GM10266 (cell line): ENCODE measurements at regions not wholly inside any gene's neighbourhood (a gene's known extent, or its start where the extent isn't known, plus 50 kb on each side); places are given as distances from the start of the nearest gene placed in this dataset.

Source experiments
- DNase-seq: peaks from one replicate; pipeline ENCODE4 v3.0.0; 2012; ENCODE audit errors: extremely low spot score
- TF ChIP-seq, protein P1 (sequence below): IDR thresholded peaks from 2 replicates; pipeline ENCODE4 v1.5.1; 2012; ENCODE audit warnings: mild to moderate bottlenecking, low read depth; ENCODE audit not compliant: control insufficient read depth, insufficient read depth; ENCODE audit errors: missing control alignments

DNA sequence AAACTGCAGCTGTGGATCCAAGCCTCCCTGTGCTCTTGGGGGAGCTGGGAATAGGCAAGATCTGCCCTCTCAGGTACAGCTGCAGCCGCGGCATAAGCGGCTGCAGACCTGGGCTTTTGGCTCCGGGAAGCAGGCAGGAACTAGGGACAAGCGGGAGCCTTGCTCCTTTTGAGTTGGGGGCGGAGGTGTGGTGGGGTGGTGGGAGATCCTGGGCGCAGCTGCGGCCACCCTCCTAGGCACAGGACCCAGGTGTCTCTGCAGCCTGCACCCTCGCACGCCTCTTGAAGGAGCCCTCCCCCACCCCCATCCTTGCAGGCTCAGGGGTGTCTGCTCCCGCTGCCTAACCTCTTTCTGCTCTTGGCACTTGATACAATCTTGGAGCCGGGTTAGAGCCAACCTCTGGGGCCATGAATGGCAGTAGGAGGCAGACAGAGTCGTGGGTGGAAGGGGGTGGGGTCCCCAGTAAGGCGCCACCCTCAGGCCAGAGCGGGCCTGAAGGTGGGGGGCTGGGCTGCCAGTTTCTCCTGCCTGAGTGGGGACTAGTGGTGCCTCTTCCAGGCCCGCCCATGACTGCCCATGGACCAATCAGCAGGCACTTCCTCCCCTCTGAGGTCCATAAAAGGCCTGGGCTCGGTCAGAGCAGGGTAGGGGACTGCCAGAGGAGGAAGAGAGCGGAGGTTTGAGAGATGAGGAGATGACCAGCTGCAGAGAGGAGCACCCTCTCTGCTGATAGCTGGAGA, 267.6 kb upstream of the TNC start:
- TF ChIP-seq, protein P1, sequence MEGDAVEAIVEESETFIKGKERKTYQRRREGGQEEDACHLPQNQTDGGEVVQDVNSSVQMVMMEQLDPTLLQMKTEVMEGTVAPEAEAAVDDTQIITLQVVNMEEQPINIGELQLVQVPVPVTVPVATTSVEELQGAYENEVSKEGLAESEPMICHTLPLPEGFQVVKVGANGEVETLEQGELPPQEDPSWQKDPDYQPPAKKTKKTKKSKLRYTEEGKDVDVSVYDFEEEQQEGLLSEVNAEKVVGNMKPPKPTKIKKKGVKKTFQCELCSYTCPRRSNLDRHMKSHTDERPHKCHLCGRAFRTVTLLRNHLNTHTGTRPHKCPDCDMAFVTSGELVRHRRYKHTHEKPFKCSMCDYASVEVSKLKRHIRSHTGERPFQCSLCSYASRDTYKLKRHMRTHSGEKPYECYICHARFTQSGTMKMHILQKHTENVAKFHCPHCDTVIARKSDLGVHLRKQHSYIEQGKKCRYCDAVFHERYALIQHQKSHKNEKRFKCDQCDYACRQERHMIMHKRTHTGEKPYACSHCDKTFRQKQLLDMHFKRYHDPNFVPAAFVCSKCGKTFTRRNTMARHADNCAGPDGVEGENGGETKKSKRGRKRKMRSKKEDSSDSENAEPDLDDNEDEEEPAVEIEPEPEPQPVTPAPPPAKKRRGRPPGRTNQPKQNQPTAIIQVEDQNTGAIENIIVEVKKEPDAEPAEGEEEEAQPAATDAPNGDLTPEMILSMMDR = no peak

DNA sequence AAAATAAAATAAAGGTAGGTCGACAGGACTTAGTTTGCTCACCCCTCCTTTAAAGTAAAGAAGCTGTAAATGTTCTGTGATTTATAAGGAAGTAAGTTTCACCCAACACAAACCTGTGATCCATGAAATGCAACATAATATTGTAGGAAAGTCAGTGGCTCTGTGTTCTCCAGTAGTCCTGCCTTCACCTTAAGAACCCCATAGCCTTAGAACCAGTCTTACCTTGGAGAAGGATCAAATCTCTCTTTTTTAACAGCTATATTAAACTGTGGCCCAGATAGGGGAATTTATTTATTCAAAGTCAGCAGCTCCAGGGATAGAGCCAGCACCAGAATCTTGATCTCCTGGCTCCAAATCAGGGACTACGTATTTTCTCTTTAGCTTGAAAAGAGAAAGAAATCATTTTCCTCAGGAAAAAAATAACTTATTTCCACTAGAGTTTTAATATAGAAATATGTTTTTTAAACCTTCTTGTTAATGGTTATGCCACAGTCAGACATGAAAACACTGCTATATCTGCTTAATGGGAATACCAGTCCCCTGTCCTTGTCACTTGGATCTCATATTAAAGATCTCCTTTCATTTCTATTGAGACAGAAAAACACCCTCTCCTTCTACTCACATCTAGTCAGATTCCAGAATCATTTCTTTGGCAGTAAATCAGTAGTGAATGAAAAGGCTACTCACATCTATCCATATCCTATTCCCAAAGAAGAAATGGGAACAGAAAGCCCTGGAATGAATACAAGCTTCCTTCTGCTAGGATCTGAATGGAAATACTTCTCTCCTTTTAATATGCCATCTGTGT, 269.2 kb upstream of the TNC start:
- TF ChIP-seq, protein P1 = no peak
- no peak for DNase-seq

More for the DNA sequence above, 267.6 kb upstream of the TNC start:
- no peak for DNase-seq

DNA sequence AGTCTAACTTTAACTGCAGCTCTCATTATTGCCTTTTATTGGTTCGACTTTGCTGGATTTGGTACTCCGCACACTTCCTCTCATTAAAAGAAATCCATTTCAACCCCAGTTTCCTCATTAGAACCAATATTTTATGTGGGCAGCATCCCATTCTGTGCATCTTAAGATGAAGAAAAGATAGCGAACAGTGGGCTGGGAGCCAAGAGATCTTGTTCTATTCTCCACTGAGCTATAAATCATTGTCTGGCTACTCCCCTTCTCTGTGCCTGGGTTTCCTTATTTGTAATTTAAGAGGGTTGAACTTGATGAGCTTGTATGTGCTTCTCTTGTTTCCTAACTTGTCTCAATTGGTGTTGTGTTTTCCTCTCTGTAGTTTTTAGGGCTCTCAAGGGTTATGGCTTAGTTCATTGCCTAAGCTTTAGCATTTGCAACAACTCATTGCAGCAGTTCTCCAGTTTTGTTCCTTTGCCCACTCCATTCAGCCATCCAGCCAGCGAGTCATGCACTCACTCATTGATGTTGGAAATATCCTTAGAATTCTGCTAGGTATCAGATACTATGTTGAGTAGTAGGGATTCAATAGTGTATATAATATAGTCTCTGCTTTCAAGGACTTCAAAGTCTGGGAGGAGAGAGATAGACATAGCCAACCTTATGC, 273.3 kb upstream of the TNC start:
- TF ChIP-seq, protein P1 = no peak
- DNase-seq = no peak

DNA sequence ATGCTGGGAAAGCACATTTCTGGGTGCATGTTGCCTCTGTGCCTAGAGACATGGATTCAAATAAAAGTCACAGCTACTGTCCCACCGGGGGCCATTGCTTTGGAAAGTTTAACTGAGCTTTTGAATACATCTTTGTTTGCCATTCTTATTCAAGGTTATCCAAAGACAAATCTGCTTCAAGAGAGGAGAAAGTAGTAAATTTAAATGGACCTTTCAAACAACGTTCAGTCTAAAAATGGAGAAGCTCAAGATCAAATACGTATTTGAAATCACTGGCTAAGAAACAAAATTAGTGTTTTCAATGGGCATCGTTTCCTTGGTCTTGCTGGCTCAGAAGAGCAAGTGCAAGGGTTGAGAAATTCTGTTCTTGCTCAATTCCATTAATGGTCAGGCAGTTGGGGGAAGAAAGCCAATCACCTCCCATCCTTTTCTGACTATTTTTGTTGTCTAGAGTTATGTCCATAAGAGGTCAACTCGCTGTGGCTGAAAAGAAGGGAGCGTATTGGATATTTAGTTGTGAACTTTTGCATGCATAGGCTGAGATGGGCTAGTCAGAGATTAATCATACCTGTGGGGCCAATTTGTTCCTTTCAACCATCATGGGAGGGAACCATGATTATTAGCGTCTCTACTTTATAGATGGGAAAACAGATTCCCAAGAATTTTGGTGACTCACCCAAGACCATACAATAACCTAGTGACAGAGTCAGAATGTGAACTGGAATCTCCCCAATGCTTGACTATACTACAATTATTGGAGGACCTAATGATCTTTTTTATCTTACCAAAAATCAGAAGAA, 276.2 kb upstream of the TNC start:
- DNase-seq = no peak
- TF ChIP-seq, protein P1 = no peak

DNA sequence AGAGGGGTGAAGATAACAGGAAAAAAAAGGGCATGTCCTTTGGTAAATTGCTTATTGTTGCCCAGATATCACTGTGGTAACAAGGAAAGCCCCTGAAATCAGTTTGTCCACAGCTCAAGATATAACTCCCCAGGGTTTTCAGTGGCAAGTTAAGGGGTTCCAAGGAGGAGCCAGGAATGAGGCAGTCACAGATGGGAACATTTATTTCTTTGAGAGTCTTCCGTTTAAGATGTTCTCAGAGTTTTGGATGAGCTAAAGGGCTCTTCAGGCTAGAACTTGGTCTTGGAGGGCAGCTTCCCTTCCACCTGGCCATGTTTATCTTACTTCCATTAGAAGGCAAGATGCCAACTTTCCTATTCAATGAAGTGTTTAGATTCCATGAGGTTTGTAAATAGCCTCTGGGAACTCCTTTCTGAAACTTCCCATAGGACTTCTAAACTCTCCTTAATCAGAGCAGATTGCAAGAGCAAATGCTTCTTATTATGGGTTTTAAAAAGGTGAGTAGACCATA, 277.6 kb upstream of the TNC start:
- DNase-seq = no peak
- TF ChIP-seq, protein P1 = no peak

DNA sequence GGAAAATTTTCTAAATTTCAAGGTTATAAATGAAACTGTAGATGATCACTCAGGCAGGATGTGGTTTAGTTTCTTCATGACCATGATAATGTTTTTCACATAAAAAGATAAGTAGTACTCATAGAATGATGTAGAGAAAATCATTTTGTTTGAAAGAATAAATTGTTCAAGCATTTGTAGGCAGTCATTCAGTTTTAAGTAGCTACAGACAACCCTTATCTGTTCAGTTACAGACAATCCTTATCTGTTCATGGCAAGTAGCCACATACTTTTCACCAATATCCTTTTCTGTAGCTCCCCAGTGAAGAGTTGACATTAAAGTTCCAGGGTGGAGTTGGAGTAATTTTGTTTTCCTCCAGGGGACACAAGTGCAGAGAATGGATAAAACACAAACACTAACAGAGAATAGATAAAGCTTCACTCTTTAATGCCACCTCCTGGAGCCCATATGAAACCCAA, 278.1 kb upstream of the TNC start:
- DNase-seq = no peak
- TF ChIP-seq, protein P1 = no peak
